ENCODE measurements at regions not wholly inside any gene's neighbourhood (a gene's known extent, or its start where the extent isn't known, plus 50 kb on each side); places are given as distances from the start of the nearest gene placed in this dataset.

- Mint-ChIP-seq H3K36me3 (ENCODE audit: low read depth) (no peaks in the 10 kb centered on the region), H3K4me3 (no peak overlapping the region), H3K27me3 (ENCODE audit: insufficient read depth) (no peaks in the 10 kb centered on the region), H3K27ac (no peak overlapping the region), H3K4me1 (ENCODE audit: low read depth) (no peaks in the 10 kb centered on the region), H3K9me3 (no peaks in the 10 kb centered on the region; the same call in none of the 2 replicates)
- no peak for DNase-seq
- TF ChIP-seq CTCF (IDR thresholded peaks at IDR 0.05): no peak
These were observed 190.1 kb upstream of the ITM2A start for GRCh38 chrX:79557212-79557611.

GRCh38 chrX:79556800-79557199 lies 189.7 kb upstream of the ITM2A start:
- H3K27ac Mint-ChIP-seq: no peak overlapping the region
- TF ChIP-seq CTCF (IDR thresholded peaks at IDR 0.05): no peak
- no peaks in the 10 kb centered on the region; the same call in none of the 2 replicates for H3K9me3 Mint-ChIP-seq
- no peaks in the 10 kb centered on the region for H3K36me3 Mint-ChIP-seq (ENCODE audit: low read depth)
- no peaks in the 10 kb centered on the region for H3K4me1 Mint-ChIP-seq (ENCODE audit: low read depth)
- no peak overlapping the region for H3K4me3 Mint-ChIP-seq
- DNase-seq: no peak
- H3K27me3 Mint-ChIP-seq (ENCODE audit: insufficient read depth): no peaks in the 10 kb centered on the region

GRCh38 chrX:79530310-79531108 lies 163.4 kb upstream of the ITM2A start:
- H3K27me3 Mint-ChIP-seq (ENCODE audit: insufficient read depth): no peaks in the 10 kb centered on the region
- DNase-seq: no peak
- TF ChIP-seq CTCF (IDR thresholded peaks at IDR 0.05): no peak
- H3K4me1 Mint-ChIP-seq (ENCODE audit: low read depth): no peaks in the 10 kb centered on the region
- no peak overlapping the region for H3K4me3 Mint-ChIP-seq
- no peaks in the 10 kb centered on the region for H3K36me3 Mint-ChIP-seq (ENCODE audit: low read depth)
- H3K9me3 Mint-ChIP-seq: peaks cover 10% of the 10 kb centered on the region
- no peak overlapping the region for H3K27ac Mint-ChIP-seq

GRCh38 chrX:79524642-79525041 lies 157.5 kb upstream of the ITM2A start:
- H3K27ac Mint-ChIP-seq: no peak overlapping the region
- no peaks in the 10 kb centered on the region for H3K4me1 Mint-ChIP-seq (ENCODE audit: low read depth)
- no peak; the same call in 1 of the 2 replicates for TF ChIP-seq CTCF (IDR thresholded peaks at IDR 0.05)
- no peak overlapping the region for H3K4me3 Mint-ChIP-seq
- no peaks in the 10 kb centered on the region for H3K36me3 Mint-ChIP-seq (ENCODE audit: low read depth)
- no peak for DNase-seq
- peaks cover 15% of the 10 kb centered on the region for H3K9me3 Mint-ChIP-seq
- no peaks in the 10 kb centered on the region for H3K27me3 Mint-ChIP-seq (ENCODE audit: insufficient read depth)

- no peaks in the 10 kb centered on the region for H3K36me3 Mint-ChIP-seq (ENCODE audit: low read depth)
These were observed 148.4 kb upstream of the ITM2A start for GRCh38 chrX:79515529-79515928.

More at GRCh38 chrX:79515529-79515928, 148.4 kb upstream of the ITM2A start:
- peaks cover 4% of the 10 kb centered on the region; the same call in 1 of the 2 replicates for H3K9me3 Mint-ChIP-seq
- no peak overlapping the region for H3K27ac Mint-ChIP-seq
- TF ChIP-seq CTCF (IDR thresholded peaks at IDR 0.05): no peak
- H3K27me3 Mint-ChIP-seq (ENCODE audit: insufficient read depth): no peaks in the 10 kb centered on the region
- H3K4me1 Mint-ChIP-seq (ENCODE audit: low read depth): no peaks in the 10 kb centered on the region
- DNase-seq: no peak
- no peak overlapping the region for H3K4me3 Mint-ChIP-seq

Measured in HFFc6 (cell line).